Mesendoderm (in vitro differentiated cells): ENCODE measurements at regions not wholly inside any gene's neighbourhood (a gene's known extent, or its start where the extent isn't known, plus 50 kb on each side); places are given as distances from the start of the nearest gene placed in this dataset.

Experiments used
- DNase-seq: peaks from one replicate; pipeline ENCODE4 v3.0.0; 2013
- H2AK5ac ChIP-seq: 2 replicates; pipeline ENCODE4 v1.6.1; 2013; ENCODE audit warnings: low read length, inconsistent platforms
- H2BK120ac ChIP-seq: 2 replicates; pipeline ENCODE4 v1.6.1; 2013; ENCODE audit warnings: low read depth, mild to moderate bottlenecking, low read length, moderate library complexity, mixed read lengths
- H2BK15ac ChIP-seq: replicated peaks from 2 replicates; pipeline ENCODE4 v1.6.1; 2013; ENCODE audit warnings: low read depth, mild to moderate bottlenecking, moderate library complexity
- H2BK5ac ChIP-seq: 2 replicates; pipeline ENCODE4 v1.6.1; 2013; ENCODE audit warnings: low read length, inconsistent platforms
- H3K18ac ChIP-seq: 2 replicates; pipeline ENCODE4 v1.6.1; 2013; ENCODE audit warnings: mild to moderate bottlenecking, low read length, mixed read lengths
- H3K23ac ChIP-seq: one replicate; pipeline ENCODE4 v1.6.1; 2013; ENCODE audit warnings: low read length
- H3K27ac ChIP-seq: 2 replicates; pipeline ENCODE4 v1.5.1; 2013; ENCODE audit warnings: low read depth, mild to moderate bottlenecking, inconsistent platforms, low read length, moderate library complexity
- H3K27me3 ChIP-seq: 2 replicates; pipeline ENCODE4 v1.6.1; 2013; ENCODE audit warnings: low read length, control low read depth, mild to moderate bottlenecking, inconsistent platforms; ENCODE audit not compliant: insufficient read depth, poor library complexity
- H3K36me3 ChIP-seq: 2 replicates; pipeline ENCODE4 v1.6.1; 2013; ENCODE audit warnings: low read length, inconsistent platforms; ENCODE audit not compliant: control insufficient read depth, insufficient read depth
- H3K4ac ChIP-seq: one replicate; pipeline ENCODE4 v1.6.1; 2013; ENCODE audit warnings: low read depth, mild to moderate bottlenecking, low read length, moderate library complexity
- H3K4me1 ChIP-seq: 2 replicates; pipeline ENCODE4 v1.6.1; 2013; ENCODE audit warnings: low read depth, low read length, inconsistent platforms; ENCODE audit not compliant: control insufficient read depth
- H3K4me2 ChIP-seq: 2 replicates; pipeline ENCODE4 v1.6.1; 2013; ENCODE audit warnings: low read length
- H3K4me3 ChIP-seq: 2 replicates; pipeline ENCODE4 v1.5.1; 2013; ENCODE audit warnings: mild to moderate bottlenecking, low read length
- H3K56ac ChIP-seq: one replicate; pipeline ENCODE4 v1.6.1; 2013; ENCODE audit warnings: low read length
- H3K79me1 ChIP-seq: 2 replicates; pipeline ENCODE4 v1.6.1; 2013; ENCODE audit warnings: low read length, inconsistent platforms
- H3K79me2 ChIP-seq: 2 replicates; pipeline ENCODE4 v1.6.1; 2013; ENCODE audit warnings: mild to moderate bottlenecking, low read length; ENCODE audit not compliant: control insufficient read depth, insufficient read depth
- H3K9ac ChIP-seq: 2 replicates; pipeline ENCODE4 v1.6.1; 2013; ENCODE audit warnings: low read length, inconsistent platforms
- H4K5ac ChIP-seq: one replicate; pipeline ENCODE4 v1.6.1; 2013; ENCODE audit warnings: low read length
- H4K8ac ChIP-seq: one replicate; pipeline ENCODE4 v1.6.1; 2013; ENCODE audit warnings: low read depth, mild to moderate bottlenecking, control low read depth, low read length, moderate library complexity
- WGBS: extraction: QIAGEN DNeasy Blood & Tissue Kit; methylation state at CpG from one replicate; pipeline ENCODE4 v1.1.7; 2013; ENCODE audit warnings: low lambda C conversion rate, missing lambda C conversion rate; ENCODE audit not compliant: insufficient coverage; ENCODE audit errors: extremely low coverage; 5-methylcytosine and 5-hydroxymethylcytosine counted together

- Histone ChIP-seq H3K4me2 (no peak overlapping the region), H3K27me3 (no peaks in the 10 kb centered on the region), H3K4me1 (no peaks in the 10 kb centered on the region), H2BK5ac (no peak overlapping the region), H2AK5ac (no peak overlapping the region), H3K4me3 (no peak overlapping the region), H3K36me3 (no peaks in the 10 kb centered on the region), H4K8ac (no peak overlapping the region), H2BK120ac (no peak overlapping the region), H3K9ac (no peak overlapping the region), H3K79me2 (no peaks in the 10 kb centered on the region), H3K23ac (no peak overlapping the region), H3K18ac (no peak overlapping the region), H3K56ac (no peak overlapping the region), H3K27ac (no peak overlapping the region), H3K4ac (no peak overlapping the region), H4K5ac (no peak overlapping the region), H2BK15ac (no peak overlapping the region), H3K79me1 (no peaks in the 10 kb centered on the region)
- no peak for DNase-seq
- WGBS: no CpG with 5 or more reads among the region's 5 CpGs
Measured at GRCh38 chr3:127114337-127115070, 78.4 kb upstream of the PRR23E start.

- Histone ChIP-seq H3K4ac (no peak overlapping the region), H3K56ac (no peak overlapping the region), H3K4me3 (no peak overlapping the region), H3K79me2 (no peaks in the 10 kb centered on the region), H3K4me1 (no peaks in the 10 kb centered on the region), H3K27ac (no peak overlapping the region), H3K4me2 (no peak overlapping the region), H2BK120ac (no peak overlapping the region), H2BK15ac (no peak overlapping the region), H4K8ac (no peak overlapping the region), H4K5ac (no peak overlapping the region), H3K36me3 (no peaks in the 10 kb centered on the region), H3K27me3 (no peaks in the 10 kb centered on the region), H2AK5ac (no peak overlapping the region), H3K18ac (no peak overlapping the region), H3K79me1 (no peaks in the 10 kb centered on the region), H2BK5ac (no peak overlapping the region), H3K9ac (no peak overlapping the region), H3K23ac (no peak overlapping the region)
- DNase-seq: no peak
- WGBS: no CpG with 5 or more reads among the region's 3 CpGs
Measured at GRCh38 chr3:127115691-127116351, 77.1 kb upstream of the PRR23E start.

DNA sequence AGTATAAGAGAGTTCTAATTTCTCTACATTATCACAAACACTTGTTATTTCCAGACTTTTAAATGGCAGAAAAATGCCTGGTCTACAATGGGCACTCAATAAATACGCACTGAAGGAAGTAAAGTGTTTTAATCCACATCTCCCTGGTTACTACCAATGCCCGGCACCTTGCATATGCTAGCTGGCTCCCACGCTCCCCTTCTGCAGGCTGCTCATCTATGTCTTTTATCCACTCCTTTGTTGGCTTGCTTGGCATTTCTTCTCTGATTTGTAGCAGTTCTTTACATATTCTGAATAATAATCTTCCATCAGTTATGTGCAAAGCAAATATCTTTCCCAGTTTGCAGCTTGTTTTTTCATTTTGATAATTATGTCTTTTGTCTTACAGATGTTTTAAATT lies 74.6 kb upstream of the PRR23E start:
- Histone ChIP-seq H3K4me2 (no peak overlapping the region), H2BK15ac (no peak overlapping the region), H2BK120ac (no peak overlapping the region), H3K79me2 (no peaks in the 10 kb centered on the region), H3K79me1 (no peaks in the 10 kb centered on the region), H4K5ac (no peak overlapping the region), H3K56ac (no peak overlapping the region), H3K4me3 (no peak overlapping the region), H3K27me3 (no peaks in the 10 kb centered on the region), H3K27ac (no peak overlapping the region), H3K4me1 (no peaks in the 10 kb centered on the region), H3K9ac (no peak overlapping the region), H4K8ac (no peak overlapping the region), H3K23ac (no peak overlapping the region), H3K4ac (no peak overlapping the region), H2BK5ac (no peak overlapping the region), H3K18ac (no peak overlapping the region), H2AK5ac (no peak overlapping the region), H3K36me3 (no peaks in the 10 kb centered on the region)
- DNase-seq: no peak
- no CpG with 5 or more reads among the region's 3 CpGs for WGBS

DNA sequence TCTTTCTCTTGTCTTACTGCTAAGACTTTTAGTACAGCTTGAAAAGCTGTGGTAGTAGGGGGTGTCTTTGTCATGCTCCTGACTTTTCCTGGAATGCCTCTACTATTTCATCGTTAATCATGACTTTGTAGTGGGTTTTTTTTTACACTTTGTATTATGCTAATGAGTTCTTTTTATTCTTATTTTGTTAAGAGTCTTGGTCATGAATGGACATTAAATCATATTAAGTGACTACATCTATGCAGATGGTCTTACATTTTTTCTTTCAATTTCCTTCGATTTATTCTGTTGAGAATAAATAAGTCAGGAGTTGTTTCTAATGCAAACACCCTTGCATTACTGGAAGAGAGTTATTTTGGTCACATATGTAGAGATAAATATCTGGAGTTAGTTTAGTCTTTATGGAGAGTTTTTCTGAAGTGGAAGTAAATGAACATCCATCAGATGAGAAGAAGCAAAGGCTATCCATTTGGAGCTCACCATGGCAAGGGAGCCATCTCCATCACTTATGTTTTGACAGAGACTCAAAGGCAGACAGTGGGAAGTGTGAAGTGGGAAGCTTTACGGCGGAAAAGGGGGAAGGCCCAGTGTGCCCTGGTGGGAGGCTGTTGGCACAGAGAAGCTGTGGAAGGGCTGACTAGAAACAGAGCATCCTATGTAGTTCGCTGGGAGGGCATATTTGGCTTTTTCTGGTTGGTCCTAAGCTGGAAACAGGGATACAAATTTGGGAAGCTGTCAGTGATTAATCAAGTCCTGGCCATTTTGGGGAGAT lies 73.1 kb upstream of the PRR23E start:
- Histone ChIP-seq H3K9ac (no peak overlapping the region), H3K23ac (no peak overlapping the region), H3K79me2 (no peaks in the 10 kb centered on the region), H3K27me3 (no peaks in the 10 kb centered on the region), H2BK120ac (no peak overlapping the region), H2BK15ac (no peak overlapping the region), H3K4me1 (no peaks in the 10 kb centered on the region), H3K4me3 (no peak overlapping the region), H4K8ac (no peak overlapping the region), H3K36me3 (no peaks in the 10 kb centered on the region), H3K27ac (no peak overlapping the region), H3K18ac (no peak overlapping the region), H3K4ac (no peak overlapping the region), H3K4me2 (no peak overlapping the region), H2BK5ac (no peak overlapping the region), H3K56ac (no peak overlapping the region), H3K79me1 (no peaks in the 10 kb centered on the region), H2AK5ac (no peak overlapping the region), H4K5ac (no peak overlapping the region)
- DNase-seq: no peak
- WGBS: no CpG with 5 or more reads among the region's 5 CpGs

DNA sequence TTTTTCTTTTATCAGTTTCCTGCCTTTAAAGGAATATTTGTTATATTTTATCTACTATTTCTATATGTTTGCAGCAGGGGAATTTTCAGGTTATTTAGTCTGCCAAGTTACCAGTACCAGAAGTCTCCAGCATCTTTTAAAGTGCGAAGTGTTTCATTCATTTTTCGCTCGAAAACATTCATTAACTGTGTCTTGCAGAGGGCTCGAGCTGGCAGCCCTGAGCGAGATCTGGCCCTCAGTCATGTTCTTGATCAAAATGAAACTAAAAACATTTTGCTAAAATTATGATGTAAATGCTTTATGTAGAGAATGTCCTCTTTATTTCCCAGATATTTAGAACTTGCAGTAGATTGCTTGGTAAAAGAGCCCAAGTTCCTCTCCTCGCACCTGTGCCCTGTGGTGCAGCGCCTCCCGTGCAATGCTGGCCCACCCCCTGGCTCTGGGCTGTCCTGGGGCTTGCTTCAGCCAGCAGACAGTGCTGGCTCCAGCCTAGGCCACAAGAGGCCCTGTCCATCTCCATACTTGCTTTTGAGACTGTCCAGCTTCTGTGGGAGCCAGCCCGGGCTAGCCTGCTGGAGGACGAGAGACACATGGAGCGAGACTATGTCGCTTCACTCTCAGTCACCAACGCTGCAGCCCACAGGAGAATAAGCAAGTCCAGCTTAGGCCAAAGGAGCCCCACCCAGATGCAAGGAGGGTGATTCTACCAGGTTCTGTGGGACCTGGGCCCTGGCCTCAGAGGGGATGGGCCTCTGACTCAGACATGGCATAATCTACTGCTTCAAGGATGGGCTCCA lies 71.9 kb upstream of the PRR23E start:
- H2BK120ac ChIP-seq: no peak overlapping the region

More for the DNA sequence above, 71.9 kb upstream of the PRR23E start:
- Histone ChIP-seq H3K4me2 (no peak overlapping the region), H4K5ac (no peak overlapping the region), H4K8ac (no peak overlapping the region), H3K27me3 (no peaks in the 10 kb centered on the region), H3K23ac (no peak overlapping the region), H3K4me1 (no peaks in the 10 kb centered on the region), H3K9ac (no peak overlapping the region), H3K4me3 (no peak overlapping the region), H3K79me2 (no peaks in the 10 kb centered on the region), H3K18ac (no peak overlapping the region), H2BK5ac (no peak overlapping the region), H3K36me3 (no peaks in the 10 kb centered on the region), H3K79me1 (no peaks in the 10 kb centered on the region), H2BK15ac (no peak overlapping the region), H3K4ac (no peak overlapping the region), H3K27ac (no peak overlapping the region), H2AK5ac (no peak overlapping the region), H3K56ac (no peak overlapping the region)
- DNase-seq: no peak
- no CpG with 5 or more reads among the region's 13 CpGs for WGBS
